Fibroblast of lung (primary cell): ENCODE measurements at regions not wholly inside any gene's neighbourhood (a gene's known extent, or its start where the extent isn't known, plus 50 kb on each side); places are given as distances from the start of the nearest gene placed in this dataset.

ENCODE experiments used
- DNase-seq, 2 donors: peaks; one replicate each; pipeline versions ENCODE4 v3.0.0 to v3.0.0-alpha.2; 2010; ENCODE audit warnings: low read depth in 2 of 2
- H2AFZ ChIP-seq: 2 replicates; pipeline ENCODE4 v1.5.1; 2012; ENCODE audit warnings: low read length, control low read depth, inconsistent platforms
- H3K27ac ChIP-seq: 2 replicates; pipeline ENCODE4 v1.5.1; 2011; ENCODE audit warnings: low read length, control low read depth; ENCODE audit not compliant: insufficient read depth
- H3K27me3 ChIP-seq: 2 replicates; pipeline ENCODE4 v1.5.1; 2011; ENCODE audit warnings: mild to moderate bottlenecking, low read length; ENCODE audit not compliant: control insufficient read depth, insufficient read depth
- H3K36me3 ChIP-seq: 2 replicates; pipeline ENCODE4 v1.5.1; 2011; ENCODE audit warnings: low read length; ENCODE audit not compliant: control insufficient read depth, insufficient read depth
- H3K4me1 ChIP-seq: 2 replicates; pipeline ENCODE4 v1.5.1; 2011; ENCODE audit warnings: low read length; ENCODE audit not compliant: control insufficient read depth, insufficient read depth; ENCODE audit errors: extremely low read depth
- H3K4me2 ChIP-seq: 2 replicates; pipeline ENCODE4 v1.5.1; 2011; ENCODE audit warnings: low read length, control low read depth; ENCODE audit not compliant: insufficient read depth; ENCODE audit errors: extremely low read depth
- H3K4me3 ChIP-seq, 4 experiments: fragments of 200-600 bp in 1 of 4; sonication (generic) in 1 of 4; replicated peaks in 1 of 4; 2 replicates each; pipeline ENCODE4 v1.5.1; 2011 to 2016; ENCODE audit warnings: low read length in 4 of 4, low read depth in 3 of 4, mild to moderate bottlenecking in 3 of 4, control low read depth in 2 of 4, inconsistent platforms in 1 of 4, mixed read lengths in 1 of 4; ENCODE audit not compliant: insufficient read depth in 1 of 4; ENCODE audit errors: control extremely low read depth in 1 of 4
- H3K79me2 ChIP-seq: 2 replicates; pipeline ENCODE4 v1.5.1; 2012; ENCODE audit warnings: mild to moderate bottlenecking, low read length, inconsistent platforms; ENCODE audit not compliant: control insufficient read depth, insufficient read depth
- H3K9ac ChIP-seq: 2 replicates; pipeline ENCODE4 v1.5.1; 2011; ENCODE audit warnings: mild to moderate bottlenecking, low read length, control low read depth; ENCODE audit not compliant: insufficient read depth
- H3K9me3 ChIP-seq: 2 replicates; pipeline ENCODE4 v1.5.1; 2012; ENCODE audit warnings: low read depth, low read length; ENCODE audit not compliant: control insufficient read depth, insufficient read depth
- H4K20me1 ChIP-seq: 2 replicates; pipeline ENCODE4 v1.5.1; 2011; ENCODE audit warnings: low read length; ENCODE audit not compliant: control insufficient read depth, insufficient read depth; ENCODE audit errors: extremely low read depth
- CTCF ChIP-seq, 2 donors: IDR thresholded peaks in 1 of 2; conservative IDR thresholded peaks in 1 of 2; 1 replicate in 1 of 2; 2 replicates in 1 of 2; pipeline ENCODE4 v1.5.1; 2011 to 2012; ENCODE audit warnings: low read length in 2 of 2, control low read depth in 1 of 2, inconsistent platforms in 1 of 2, low read depth in 1 of 2, mild to moderate bottlenecking in 1 of 2
- EZH2 ChIP-seq: IDR thresholded peaks from 2 replicates; pipeline ENCODE4 v1.5.1; 2012; ENCODE audit warnings: low read length, control low read depth, mild to moderate bottlenecking; ENCODE audit errors: missing control alignments

GRCh38 chr5:1961952-1962595 lies 79.3 kb upstream of the IRX4 start:
- Histone ChIP-seq H3K36me3 (no peaks in the 10 kb centered on the region), H3K4me3 (no peak overlapping the region), H3K9me3 (peaks cover 2% of the 10 kb centered on the region), H3K27me3 (no peaks in the 10 kb centered on the region), H3K27ac (no peak overlapping the region), H2AFZ (no peak overlapping the region), H4K20me1 (no peaks in the 10 kb centered on the region), H3K4me2 (no peak overlapping the region), H3K4me1 (no peaks in the 10 kb centered on the region), H3K9ac (no peak overlapping the region), H3K79me2 (no peaks in the 10 kb centered on the region)
- DNase-seq = no peak
- TF ChIP-seq CTCF (conservative IDR thresholded peaks at IDR 0.05 in 1 of 2, IDR thresholded peaks at IDR 0.05 in 1 of 2; ENCODE audit: low read depth in 1 of 2, low read length in 2 of 2) (no peak), EZH2 (no peak)

GRCh38 chr5:1961304-1961946 lies 78.7 kb upstream of the IRX4 start:
- Histone ChIP-seq H3K9me3 (peaks cover 2% of the 10 kb centered on the region), H3K4me3 (no peak overlapping the region), H3K36me3 (no peaks in the 10 kb centered on the region), H4K20me1 (no peaks in the 10 kb centered on the region), H3K27ac (no peak overlapping the region), H3K4me1 (no peaks in the 10 kb centered on the region), H3K27me3 (no peaks in the 10 kb centered on the region), H3K4me2 (no peak overlapping the region), H2AFZ (no peak overlapping the region), H3K9ac (no peak overlapping the region), H3K79me2 (no peaks in the 10 kb centered on the region)
- no peak for DNase-seq
- TF ChIP-seq EZH2 (no peak), CTCF (conservative IDR thresholded peaks at IDR 0.05 in 1 of 2, IDR thresholded peaks at IDR 0.05 in 1 of 2; ENCODE audit: low read depth in 1 of 2, low read length in 2 of 2) (no peak)

GRCh38 chr5:1960595-1961303 lies 78.0 kb upstream of the IRX4 start:
- no peak overlapping the region for H2AFZ ChIP-seq
- TF ChIP-seq EZH2 = no peak
- no peak for TF ChIP-seq CTCF (conservative IDR thresholded peaks at IDR 0.05 in 1 of 2, IDR thresholded peaks at IDR 0.05 in 1 of 2; ENCODE audit: low read depth in 1 of 2, low read length in 2 of 2)
- H3K9ac ChIP-seq = no peak overlapping the region
- H3K79me2 ChIP-seq = no peaks in the 10 kb centered on the region
- H4K20me1 ChIP-seq = no peaks in the 10 kb centered on the region
- H3K4me3 ChIP-seq = no peak overlapping the region
- no peaks in the 10 kb centered on the region for H3K27me3 ChIP-seq
- H3K36me3 ChIP-seq = no peaks in the 10 kb centered on the region
- no peak overlapping the region for H3K4me2 ChIP-seq
- H3K4me1 ChIP-seq = no peaks in the 10 kb centered on the region
- DNase-seq = no peak
- H3K9me3 ChIP-seq = peaks cover 2% of the 10 kb centered on the region
- no peak overlapping the region for H3K27ac ChIP-seq
